Lung microvascular endothelial cell (primary cell): ENCODE measurements at regions not wholly inside any gene's neighbourhood (a gene's known extent, or its start where the extent isn't known, plus 50 kb on each side); places are given as distances from the start of the nearest gene placed in this dataset.

Experiments
- DNase-seq, 2 donors: peaks; one replicate each; pipeline versions ENCODE4 v3.0.0 to v3.0.0-alpha.2; 2010; ENCODE audit warnings: low read depth in 2 of 2

DNA sequence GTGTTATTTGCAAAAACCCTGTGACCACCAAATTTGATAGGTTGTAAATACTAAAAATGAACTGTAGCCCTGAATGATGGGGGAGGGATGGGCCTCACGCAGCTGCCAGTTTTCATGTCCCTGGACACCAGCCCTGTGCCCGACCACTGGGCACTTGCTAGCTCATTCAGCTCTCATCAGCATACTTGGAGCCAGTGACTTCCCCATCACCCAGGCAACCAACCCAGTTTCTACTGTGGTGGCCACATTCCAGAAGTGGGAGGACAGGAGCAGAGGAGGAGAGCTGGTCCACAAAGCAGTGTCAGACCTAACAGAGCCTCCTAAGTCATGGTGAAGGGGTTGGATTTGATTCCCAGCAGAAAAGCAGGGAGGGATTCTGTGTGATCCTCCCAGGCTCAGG, 128.2 kb downstream of the CPEB2 start:
- no peak for DNase-seq

DNA sequence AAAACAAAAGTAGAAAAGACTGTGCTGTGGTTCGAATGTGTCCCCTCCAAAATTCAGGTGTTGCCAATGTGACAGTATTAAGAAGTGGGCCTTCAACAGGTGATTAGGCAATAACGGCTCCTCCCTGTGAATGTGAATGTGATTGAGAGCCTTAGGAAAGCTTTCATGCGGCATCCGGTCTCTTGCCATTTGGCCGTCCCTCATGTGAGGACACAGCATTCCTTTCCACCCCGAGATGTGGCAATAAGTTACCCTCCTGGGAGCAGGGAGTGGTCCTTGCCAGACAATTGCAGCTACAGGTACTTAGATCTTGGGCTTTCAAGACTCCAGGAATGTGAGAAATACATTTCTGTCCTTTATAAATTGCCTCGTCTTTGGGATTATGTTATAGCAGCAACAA, 129.3 kb downstream of the CPEB2 start:
- no peak for DNase-seq

DNA sequence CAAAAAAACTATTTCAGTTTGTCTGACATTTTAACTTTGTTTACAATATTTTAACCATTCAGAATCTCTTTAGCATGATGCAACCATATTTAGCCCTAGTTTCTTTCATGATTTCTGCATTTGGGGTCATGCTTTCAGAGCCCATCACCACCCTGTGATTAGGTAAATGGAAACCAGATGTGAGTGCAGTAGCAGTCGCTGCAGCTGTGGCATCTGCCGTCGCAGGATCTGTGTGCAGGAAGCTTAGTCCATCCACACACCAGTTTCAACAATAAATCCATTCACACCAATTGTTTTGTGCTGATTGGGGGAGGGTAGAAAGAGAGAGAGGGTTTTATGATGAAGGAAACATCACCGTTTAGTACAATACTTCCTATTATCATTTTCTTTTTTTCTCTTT, 130.5 kb downstream of the CPEB2 start:
- DNase-seq = peak in 1 of 2 donors; percentile 96

DNA sequence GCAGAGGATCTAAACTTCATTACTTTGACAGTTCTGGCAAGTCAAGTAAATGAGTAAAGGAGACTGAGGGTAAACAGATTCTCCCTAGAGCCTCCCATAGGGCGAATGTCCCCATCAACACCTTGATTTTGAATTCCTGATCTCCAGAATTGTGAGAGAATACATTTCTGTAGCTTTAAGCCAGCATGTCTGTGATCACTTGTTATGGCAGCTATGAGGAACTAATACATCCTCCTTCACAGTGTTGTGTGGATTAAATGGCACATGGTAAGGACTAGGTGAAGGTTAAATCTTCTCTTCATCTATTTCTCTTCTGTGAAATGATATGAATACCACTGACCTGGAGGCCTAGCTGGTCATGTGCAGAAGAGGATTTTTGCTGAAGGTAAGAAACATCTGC, 137.3 kb downstream of the CPEB2 start:
- DNase-seq = no peak

DNA sequence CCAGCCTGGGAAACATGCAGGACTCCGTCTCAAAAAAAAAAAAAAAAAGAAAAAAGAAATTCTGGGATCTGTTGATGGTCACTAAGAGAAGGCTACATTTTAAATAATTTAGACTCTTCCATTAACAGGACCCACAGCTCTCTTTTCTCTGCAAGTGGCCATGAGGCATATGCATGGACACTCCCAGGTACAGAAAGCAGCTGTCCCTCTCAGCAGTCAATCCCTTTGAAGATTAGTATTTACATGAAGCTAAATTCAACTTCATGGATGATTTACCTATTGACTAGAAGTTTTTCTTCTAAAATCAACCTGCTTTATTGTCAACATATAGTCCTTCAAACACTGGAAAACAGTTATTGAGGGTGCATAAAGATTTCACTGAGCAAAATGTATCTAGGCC, 139.9 kb downstream of the CPEB2 start:
- DNase-seq = no peak

DNA sequence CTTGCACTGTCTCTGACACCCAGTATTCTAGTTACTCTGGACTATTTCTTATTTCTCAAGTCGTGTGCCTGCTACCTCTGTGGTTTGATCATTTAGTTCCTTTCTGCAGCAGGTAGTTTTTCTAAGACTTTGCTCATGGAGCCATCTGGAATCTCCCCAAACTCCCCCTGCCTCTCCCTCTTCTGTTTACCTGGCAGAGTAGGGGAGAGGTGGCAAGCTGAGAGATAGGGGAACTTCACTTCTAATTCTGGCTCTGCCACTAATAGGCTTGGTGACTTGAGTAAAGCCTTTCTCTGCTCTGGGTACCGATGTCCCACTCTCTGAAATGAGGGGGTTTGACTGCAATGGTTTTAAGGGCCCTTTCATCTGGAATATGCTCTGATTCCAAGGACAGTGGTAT, 141.3 kb downstream of the CPEB2 start:
- no peak for DNase-seq

DNA sequence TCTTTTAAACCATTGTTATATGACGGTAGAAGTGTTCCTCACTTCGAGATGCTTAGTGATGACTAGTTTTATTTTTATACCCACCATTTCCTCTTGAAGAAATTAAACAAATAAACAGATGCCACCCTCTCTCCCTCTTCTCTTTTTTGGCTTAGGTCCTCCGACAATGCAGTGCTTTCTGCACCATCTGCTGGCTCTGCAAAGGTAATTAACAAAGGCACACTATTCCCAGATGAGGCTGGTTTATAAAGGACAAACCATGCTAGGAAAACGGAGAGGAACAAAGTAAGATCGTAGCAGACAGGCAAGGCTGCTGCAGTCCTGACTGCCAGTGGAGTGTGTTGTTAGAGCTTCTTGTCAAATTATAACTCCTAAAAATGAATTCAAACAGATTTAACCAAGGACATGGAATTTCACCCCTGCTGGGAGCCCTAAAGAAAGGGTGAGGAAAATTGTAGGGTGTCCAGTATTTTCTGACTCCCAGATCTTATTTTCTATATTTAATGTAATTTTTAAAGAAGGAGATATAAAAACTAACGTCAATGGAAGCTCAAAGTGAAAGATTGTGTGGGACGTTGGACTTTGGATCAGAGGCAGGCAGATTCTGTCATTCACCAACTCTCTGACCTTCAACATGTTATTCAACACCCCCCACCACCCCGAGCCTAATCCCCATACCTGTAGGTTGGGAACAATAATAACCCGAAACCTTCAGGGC, 142.1 kb downstream of the CPEB2 start:
- DNase-seq = peak in 1 of 2 donors; percentile 25

DNA sequence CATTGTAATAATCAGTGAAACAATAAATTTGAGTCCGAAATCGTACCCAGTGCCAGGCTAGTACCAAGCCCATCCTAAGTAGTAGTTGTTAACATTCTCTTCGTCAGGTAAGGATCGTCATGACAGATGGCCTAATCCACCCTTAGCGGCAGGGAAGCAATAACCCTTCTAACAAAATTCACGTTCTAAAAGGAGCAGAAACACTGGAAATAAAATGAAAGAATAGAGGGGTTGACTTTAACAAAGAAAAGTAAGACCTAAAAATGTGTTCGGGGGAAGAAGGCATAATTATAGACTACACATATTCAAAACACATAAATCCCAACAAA, 142.7 kb downstream of the CPEB2 start:
- DNase-seq = no peak

DNA sequence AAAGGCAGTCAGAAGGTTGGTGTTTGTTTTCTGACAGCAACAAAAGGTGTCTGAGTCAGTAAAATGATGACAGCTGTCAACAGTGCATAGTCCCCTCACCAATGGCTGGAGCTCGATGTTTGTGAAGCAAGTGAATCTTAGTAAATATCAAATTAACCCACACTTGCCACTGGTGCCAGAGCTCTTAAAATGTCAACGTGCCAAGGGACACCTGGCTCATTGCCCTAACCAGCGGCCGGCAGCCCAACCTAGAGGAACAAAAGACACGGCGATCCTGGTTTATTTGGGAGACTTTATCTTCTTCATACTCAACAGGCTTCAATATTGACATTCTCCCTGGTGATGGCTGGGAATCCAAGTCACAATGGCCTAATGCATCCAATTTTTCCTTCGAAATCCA, 143.4 kb downstream of the CPEB2 start:
- DNase-seq = no peak

DNA sequence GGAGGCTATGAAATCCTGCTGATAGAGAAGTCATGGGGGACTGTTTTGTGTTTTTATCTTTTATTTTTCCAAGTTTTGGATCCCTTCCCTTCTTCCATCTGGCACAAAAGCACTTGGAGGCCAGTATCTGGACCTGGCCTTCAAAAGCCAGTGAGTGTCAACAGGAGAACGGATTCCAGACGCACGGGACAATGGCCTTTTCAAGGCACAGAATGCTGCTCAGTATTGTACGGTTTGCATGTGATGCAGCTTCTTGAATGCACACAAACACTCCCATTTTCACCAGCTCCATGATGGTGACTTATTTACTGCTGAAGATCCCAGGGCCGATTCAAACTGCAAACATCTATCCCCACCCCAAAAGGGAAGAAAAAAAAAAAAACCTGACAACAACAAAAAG, 145.4 kb downstream of the CPEB2 start:
- DNase-seq = no peak

DNA sequence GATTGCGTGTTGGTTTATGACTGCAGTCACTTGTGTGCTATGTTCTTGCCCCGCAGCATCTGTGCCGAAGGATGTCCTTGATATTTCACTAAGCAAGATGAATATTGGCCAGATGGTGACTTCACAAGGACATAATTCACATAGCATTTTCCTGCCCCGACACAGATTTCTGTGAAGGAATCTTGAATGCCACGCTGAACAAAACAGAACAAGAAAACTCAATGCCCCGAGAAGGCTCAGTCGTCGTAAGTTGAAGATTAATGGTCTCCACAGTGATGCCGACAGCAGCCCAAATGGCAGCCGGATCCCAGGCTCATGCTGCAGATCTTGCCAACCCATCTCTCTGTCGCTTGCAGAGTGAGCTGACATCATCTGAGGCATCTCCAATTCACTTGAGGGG, 145.9 kb downstream of the CPEB2 start:
- no peak for DNase-seq

DNA sequence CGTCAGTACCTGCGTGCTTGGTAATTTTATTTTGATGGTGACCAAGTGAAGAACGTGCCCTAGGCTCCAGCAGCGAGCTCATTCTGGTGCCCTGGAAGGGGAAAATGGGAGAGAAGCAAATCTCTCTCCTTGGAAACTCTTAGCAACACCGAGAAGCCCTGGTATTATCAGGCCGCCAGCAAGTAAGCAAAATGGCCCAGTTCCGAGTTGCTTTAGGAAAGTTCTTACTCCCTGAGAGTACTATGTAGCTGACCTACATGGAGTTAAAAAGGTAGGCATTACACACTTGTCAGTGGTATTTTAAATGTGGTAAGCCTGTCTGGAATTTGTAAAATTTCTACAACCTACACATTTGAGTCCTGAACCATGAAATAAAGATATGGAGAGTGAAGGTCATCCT, 146.4 kb downstream of the CPEB2 start:
- DNase-seq = no peak

DNA sequence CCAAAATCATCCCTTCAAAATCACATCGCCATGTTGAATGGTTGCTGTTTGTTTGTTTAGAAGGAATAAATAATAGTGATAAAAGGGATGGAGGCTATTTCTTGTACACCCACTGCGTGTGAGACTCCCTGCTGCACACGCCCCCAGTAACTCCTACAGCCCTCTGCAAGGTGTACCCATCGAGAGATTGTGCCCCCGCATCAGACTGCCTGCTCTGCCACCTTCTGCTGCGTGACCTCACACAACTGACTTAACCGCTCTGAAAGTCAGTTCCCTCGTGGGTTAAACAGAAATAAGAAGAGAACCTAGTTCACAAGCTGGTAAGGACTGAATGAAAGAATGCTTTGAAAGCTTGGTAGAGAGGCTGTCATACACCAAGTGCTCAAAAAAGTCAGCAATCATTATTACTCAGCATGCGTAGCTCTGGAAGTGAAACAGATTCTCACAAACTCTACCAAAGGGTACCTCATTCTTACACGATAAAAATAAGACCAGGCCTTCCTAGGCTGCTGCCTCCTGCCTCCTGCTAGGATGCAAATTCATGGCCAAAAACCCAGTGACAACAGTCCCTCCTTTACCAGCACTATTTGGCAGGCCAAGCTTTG, 147.1 kb downstream of the CPEB2 start:
- no peak for DNase-seq

DNA sequence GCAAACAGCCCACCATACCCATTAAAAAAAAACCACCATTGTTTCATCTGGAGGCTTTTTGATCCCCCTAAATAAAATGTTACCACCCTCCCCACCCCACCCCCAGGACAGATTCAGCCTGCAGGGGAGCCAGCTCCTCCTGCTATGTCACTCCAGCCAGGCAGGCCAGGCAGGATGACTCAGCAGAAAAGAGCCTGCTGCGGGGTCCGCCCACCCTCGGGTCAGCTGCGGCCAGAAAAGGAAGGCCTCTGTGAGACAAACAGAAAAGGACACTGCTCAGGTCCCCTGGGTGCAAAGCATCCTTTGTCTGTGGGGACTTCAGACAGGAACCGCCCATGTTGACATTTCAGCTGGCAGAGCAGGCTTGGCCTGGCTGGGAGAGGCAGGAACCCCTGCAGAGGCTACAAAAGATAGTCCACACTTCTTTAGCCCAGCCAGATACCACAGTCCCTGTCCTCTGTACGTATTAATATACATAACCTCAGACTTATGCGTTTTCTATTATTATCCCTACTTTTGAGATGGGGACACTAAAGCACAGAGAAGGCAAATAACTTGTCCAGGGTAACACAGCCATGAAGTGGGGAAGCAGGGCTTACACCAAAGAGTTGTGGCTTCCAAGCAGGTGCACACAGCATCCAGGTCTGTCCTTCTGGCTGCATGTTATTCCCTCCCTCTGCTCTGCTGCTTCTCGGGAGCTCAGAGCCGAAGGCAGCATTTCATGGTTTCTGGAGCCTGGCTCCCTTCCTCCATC, 147.7 kb downstream of the CPEB2 start:
- peak; percentile 67 to 80 for DNase-seq

DNA sequence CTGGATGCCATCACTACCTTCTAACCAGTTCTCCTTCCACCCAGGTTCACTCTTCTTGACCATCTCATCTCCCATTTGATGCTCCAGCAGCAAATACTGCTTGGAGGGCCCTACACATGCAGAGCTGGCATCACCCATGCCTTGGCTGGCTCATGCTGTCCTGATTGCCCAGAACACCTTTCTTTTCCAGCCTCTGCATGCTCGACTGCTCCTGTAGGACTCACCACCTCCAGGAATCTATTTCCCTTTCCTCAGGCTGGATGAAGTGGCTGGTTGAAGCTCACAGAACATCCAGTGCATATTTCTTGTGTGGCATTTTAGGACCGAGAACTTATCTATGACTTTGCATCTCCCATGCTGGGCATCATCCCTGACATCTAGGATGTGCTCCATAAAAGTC, 148.3 kb downstream of the CPEB2 start:
- no peak for DNase-seq

DNA sequence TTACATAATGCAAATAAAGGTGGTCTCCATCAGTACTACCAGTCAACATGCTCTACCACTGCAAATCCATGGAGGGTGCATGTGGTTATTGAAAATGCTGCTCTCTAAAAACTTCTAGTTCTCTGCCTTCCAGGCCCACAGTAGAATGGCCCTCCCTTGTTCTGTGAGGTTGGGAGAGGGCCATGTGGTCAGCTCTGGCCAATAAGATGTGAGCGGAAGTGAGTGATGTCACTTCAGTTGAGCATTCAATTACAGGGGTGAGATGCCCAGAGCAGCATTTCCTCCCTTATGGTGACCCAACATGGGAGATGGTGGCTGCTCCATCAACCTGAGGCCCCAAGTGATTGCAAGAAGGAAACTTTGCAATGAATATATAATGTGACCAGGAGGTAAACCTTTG, 148.8 kb downstream of the CPEB2 start:
- no peak for DNase-seq

DNA sequence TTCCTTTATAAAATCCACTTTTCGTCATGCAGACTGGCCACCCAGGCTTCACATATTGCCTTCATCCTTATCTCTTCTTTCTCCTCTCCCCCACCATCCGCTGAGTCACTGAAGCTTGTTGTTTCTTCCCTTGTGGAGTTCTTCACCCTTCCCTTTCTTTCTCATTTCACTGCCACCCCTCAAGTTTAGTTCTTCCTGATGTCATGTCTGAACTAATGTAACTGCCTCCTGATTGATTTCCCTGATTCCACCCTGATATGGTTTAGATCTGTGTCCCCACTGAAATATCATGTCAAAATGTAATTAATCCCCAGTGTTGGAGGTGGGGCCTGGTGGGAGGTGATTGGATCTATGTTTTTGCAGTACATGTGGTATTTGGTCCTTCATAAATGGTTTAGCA, 151.4 kb downstream of the CPEB2 start:
- DNase-seq = no peak

DNA sequence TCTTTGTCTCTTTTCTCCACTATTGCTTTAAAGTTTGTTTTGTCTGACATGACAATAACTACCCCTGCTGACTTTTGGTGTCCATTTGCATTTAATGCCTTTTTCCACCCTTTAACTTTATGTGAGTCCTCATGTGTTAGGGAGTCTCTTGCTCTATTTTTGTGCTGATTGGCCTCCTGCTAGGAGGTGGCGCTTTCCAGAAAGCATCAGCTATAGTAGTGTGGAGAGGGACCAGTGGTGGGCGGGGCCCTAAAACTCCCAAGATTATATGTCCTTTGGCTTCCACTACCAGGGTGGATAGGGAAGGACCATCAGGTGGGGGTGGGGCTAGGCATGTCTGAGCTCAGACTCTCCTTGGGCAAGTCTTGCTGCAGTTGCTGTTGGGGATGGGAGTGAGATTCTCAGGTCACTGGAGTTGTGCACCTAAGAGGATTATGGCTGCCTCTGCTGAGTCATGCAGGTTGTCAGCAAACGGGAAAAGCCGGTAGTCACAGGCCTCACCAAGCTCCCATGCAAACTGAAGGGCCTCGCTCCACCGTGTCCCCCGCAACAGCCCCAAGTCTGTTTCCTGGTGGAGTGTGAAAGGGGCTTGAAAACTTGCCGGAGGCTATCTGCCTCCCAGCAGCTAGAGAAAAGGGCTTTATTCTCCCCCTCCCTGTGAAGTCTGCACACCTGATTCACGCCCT, 156.3 kb downstream of the CPEB2 start:
- no peak for DNase-seq

DNA sequence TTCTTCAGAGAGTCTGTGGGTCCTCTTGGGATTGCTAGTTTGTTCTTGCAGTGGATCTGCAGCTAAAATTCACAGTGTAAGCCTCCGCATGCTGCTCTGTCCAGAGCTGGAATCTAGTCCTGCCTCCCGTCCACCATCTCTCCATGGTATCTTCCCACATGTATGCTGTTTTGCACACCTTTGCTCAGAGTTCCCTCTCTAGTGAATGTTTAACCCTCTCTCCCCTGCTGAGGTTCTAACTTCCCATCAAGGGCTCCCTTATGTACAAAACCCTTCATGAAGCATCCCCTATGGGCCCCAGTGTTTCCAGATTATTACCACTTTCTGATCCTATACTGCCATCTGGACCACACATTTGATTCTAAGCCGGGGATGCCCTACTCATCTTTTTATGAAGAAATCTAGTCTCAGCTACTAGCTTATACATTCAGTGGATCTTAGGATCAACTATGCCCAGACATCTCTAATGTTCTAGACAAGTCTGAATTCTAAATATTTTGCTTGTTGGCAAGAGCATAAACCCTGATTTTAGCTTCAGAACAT, 157.3 kb downstream of the CPEB2 start:
- DNase-seq = peak in 1 of 2 donors; percentile 14

DNA sequence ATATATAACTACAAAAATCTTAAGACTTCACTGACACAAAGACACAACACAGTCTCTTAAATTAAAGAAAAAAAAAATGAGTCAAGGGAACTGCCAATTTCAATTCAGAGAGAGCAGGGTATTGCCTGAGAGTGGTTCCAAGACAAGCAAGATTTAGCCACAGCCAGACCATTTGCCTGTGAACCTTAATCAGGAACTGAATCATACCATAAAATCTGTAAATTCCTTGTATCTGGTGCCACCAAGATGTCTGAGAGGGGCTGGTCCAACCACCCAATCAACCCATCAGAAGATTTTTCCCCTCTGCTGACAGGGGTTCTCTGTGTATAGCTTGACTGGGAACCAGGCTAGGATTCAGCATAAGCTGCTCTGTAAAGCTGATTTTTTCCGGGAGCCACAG, 159.2 kb downstream of the CPEB2 start:
- DNase-seq = no peak

DNA sequence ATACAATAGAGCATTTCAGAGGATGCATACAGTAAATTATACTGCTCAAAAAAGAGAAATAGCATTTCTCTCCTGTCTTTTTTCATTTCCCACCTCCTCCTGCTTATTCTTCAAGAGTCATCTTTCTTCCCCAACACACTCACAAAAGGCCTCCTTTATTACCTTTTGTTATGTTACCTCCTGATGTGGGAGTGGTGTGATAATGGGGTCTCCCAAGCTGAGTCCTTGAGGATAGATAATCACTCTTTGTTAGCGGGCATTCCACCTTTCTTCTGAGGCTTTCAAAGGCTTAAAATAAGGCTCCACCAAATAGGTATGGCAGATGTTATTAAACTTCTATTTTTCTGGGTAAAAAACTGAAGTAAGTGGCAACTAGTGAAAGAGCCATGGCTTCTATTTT, 159.8 kb downstream of the CPEB2 start:
- no peak for DNase-seq
